Neutrophil (primary cell): ENCODE measurements at regions not wholly inside any gene's neighbourhood (a gene's known extent, or its start where the extent isn't known, plus 50 kb on each side); places are given as distances from the start of the nearest gene placed in this dataset.

ENCODE experiments used
- H3K27ac ChIP-seq: fragments of 200-600 bp; sonication (generic); 2 replicates; pipeline ENCODE4 v1.5.1; 2016; ENCODE audit warnings: mild to moderate bottlenecking, moderate library complexity
- H3K27me3 ChIP-seq: fragments of 200-600 bp; sonication (generic); 2 replicates; pipeline ENCODE4 v1.6.0; 2016; ENCODE audit warnings: mild to moderate bottlenecking
- H3K36me3 ChIP-seq: fragments of 200-600 bp; sonication (generic); 2 replicates; pipeline ENCODE4 v1.5.1; 2017
- H3K4me1 ChIP-seq, 2 experiments: fragments of 200-600 bp in 1 of 2; sonication (generic) in 1 of 2; 1 replicate in 1 of 2; 2 replicates in 1 of 2; pipeline versions ENCODE4 v1.5.1 to v1.6.1; 2013 to 2016; ENCODE audit warnings: low read depth in 1 of 2, low read length in 1 of 2, mild to moderate bottlenecking in 1 of 2, moderate library complexity in 1 of 2; ENCODE audit not compliant: control insufficient read depth in 1 of 2, insufficient read depth in 1 of 2
- H3K4me3 ChIP-seq, 2 experiments: fragments of 200-600 bp in 1 of 2; sonication (generic) in 1 of 2; 1 replicate in 1 of 2; 2 replicates in 1 of 2; pipeline ENCODE4 v1.5.1; 2013 to 2016; ENCODE audit warnings: low read depth in 1 of 2, low read length in 1 of 2, mild to moderate bottlenecking in 1 of 2, moderate library complexity in 1 of 2
- H3K9me3 ChIP-seq: fragments of 200-600 bp; sonication (generic); 2 replicates; pipeline ENCODE4 v1.5.1; 2016
- CTCF ChIP-seq: fragments of 200-600 bp; sonication (generic); IDR thresholded peaks from 2 replicates; pipeline ENCODE4 v1.5.1; 2016; ENCODE audit warnings: antibody characterized with exemption

- Histone ChIP-seq H3K27me3 (no peaks in the 10 kb centered on the region), H3K9me3 (no peaks in the 10 kb centered on the region), H3K4me3 (no peak overlapping the region), H3K4me1 (no peaks in the 10 kb centered on the region), H3K27ac (no peak overlapping the region), H3K36me3 (no peaks in the 10 kb centered on the region)
- no peak for TF ChIP-seq CTCF
Measured at GRCh38 chr4:157459785-157460184, 239.3 kb downstream of the GRIA2 start.

- no peak for TF ChIP-seq CTCF
- Histone ChIP-seq H3K27me3 (no peaks in the 10 kb centered on the region), H3K4me3 (no peak overlapping the region), H3K4me1 (no peaks in the 10 kb centered on the region), H3K36me3 (no peaks in the 10 kb centered on the region), H3K27ac (no peak overlapping the region), H3K9me3 (no peaks in the 10 kb centered on the region)
Measured at GRCh38 chr4:157447195-157447594, 226.7 kb downstream of the GRIA2 start.

- no peak overlapping the region for H3K27ac ChIP-seq
- no peak overlapping the region for H3K4me3 ChIP-seq
- H3K9me3 ChIP-seq, result no peaks in the 10 kb centered on the region
- no peaks in the 10 kb centered on the region for H3K27me3 ChIP-seq
- TF ChIP-seq CTCF, result no peak
- H3K4me1 ChIP-seq, result no peaks in the 10 kb centered on the region
- no peaks in the 10 kb centered on the region for H3K36me3 ChIP-seq
Measured at GRCh38 chr4:157444014-157444413, 223.5 kb downstream of the GRIA2 start.

GRCh38 chr4:157443537-157443936, 223.0 kb downstream of the GRIA2 start:
- H3K4me1 ChIP-seq, result no peaks in the 10 kb centered on the region
- no peaks in the 10 kb centered on the region for H3K27me3 ChIP-seq
- no peak overlapping the region for H3K27ac ChIP-seq

GRCh38 chr4:157425897-157426296, 205.4 kb downstream of the GRIA2 start:
- H3K9me3 ChIP-seq, result no peaks in the 10 kb centered on the region
- H3K36me3 ChIP-seq, result no peaks in the 10 kb centered on the region
- H3K27ac ChIP-seq, result no peak overlapping the region
- H3K4me1 ChIP-seq, result no peaks in the 10 kb centered on the region
- no peak overlapping the region for H3K4me3 ChIP-seq
- TF ChIP-seq CTCF, result no peak
- no peaks in the 10 kb centered on the region for H3K27me3 ChIP-seq

More at GRCh38 chr4:157443537-157443936, 223.0 kb downstream of the GRIA2 start:
- TF ChIP-seq CTCF, result no peak
- H3K36me3 ChIP-seq, result no peaks in the 10 kb centered on the region
- no peak overlapping the region for H3K4me3 ChIP-seq
- H3K9me3 ChIP-seq, result no peaks in the 10 kb centered on the region

GRCh38 chr4:157423526-157424020, 203.0 kb downstream of the GRIA2 start:
- no peak overlapping the region for H3K27ac ChIP-seq
- no peaks in the 10 kb centered on the region for H3K36me3 ChIP-seq
- no peak overlapping the region for H3K4me3 ChIP-seq
- H3K4me1 ChIP-seq, result no peaks in the 10 kb centered on the region
- TF ChIP-seq CTCF, result no peak
- H3K9me3 ChIP-seq, result no peaks in the 10 kb centered on the region
- H3K27me3 ChIP-seq, result no peaks in the 10 kb centered on the region
